Heart right ventricle (tissue), 16 donors: ENCODE measurements at regions not wholly inside any gene's neighbourhood (a gene's known extent, or its start where the extent isn't known, plus 50 kb on each side); places are given as distances from the start of the nearest gene placed in this dataset.
A peak's percentile ranks its signal among the peaks of the same experiment; 100 is the strongest.

ENCODE experiments used
- ATAC-seq, 8 donors: fragments of 200-7000 bp; cut with Tn5 transposase; one replicate each; pipeline ENCODE4 v1.9.1; 2020; ENCODE audit warnings: mild to moderate bottlenecking in 8 of 8, moderate library complexity in 8 of 8, moderate number of reproducible peaks in 1 of 8
- DNase-seq, 2 donors: peaks; one replicate each; pipeline ENCODE4 v3.0.0-alpha.2; 2020
- H3K27ac ChIP-seq, 10 donors: fragments of 200-600 bp; sonication (generic) in 2 of 10; one replicate each; pipeline versions ENCODE4 v1.5.0 to v1.8.0; 2020 to 2022; ENCODE audit warnings: mild to moderate bottlenecking in 3 of 10
- H3K27me3 ChIP-seq, 7 donors: fragments of 200-600 bp; one replicate each; pipeline ENCODE4 v1.8.0; 2021 to 2022; ENCODE audit warnings: mild to moderate bottlenecking in 2 of 7
- H3K36me3 ChIP-seq, 9 donors: fragments of 200-600 bp; sonication (generic) in 1 of 9; one replicate each; pipeline versions ENCODE4 v1.5.0 to v1.8.0; 2020 to 2022; ENCODE audit warnings: mild to moderate bottlenecking in 2 of 9
- H3K4me1 ChIP-seq, 9 donors: fragments of 200-600 bp; sonication (generic) in 1 of 9; one replicate each; pipeline versions ENCODE4 v1.5.0 to v1.8.0; 2020 to 2022; ENCODE audit warnings: mild to moderate bottlenecking in 4 of 9
- H3K4me3 ChIP-seq, 10 donors: fragments of 200-600 bp; sonication (generic) in 2 of 10; one replicate each; pipeline versions ENCODE4 v1.5.0 to v1.8.0; 2020 to 2022; ENCODE audit warnings: mild to moderate bottlenecking in 7 of 10, moderate library complexity in 2 of 10
- H3K9me3 ChIP-seq, 11 donors: fragments of 200-600 bp in 10 of 11; sonication (generic) in 2 of 11; one replicate each; pipeline versions ENCODE4 v1.5.0 to v1.8.0; 2013 to 2022; ENCODE audit warnings: mild to moderate bottlenecking in 2 of 11, control low read depth in 1 of 11, moderate library complexity in 1 of 11
- CTCF ChIP-seq, 9 donors: fragments of 200-600 bp; sonication (generic) in 2 of 9; IDR thresholded peaks; one replicate each; pipeline versions ENCODE4 v1.5.0 to v1.8.0; 2021 to 2022; ENCODE audit warnings: antibody characterized with exemption in 9 of 9, mild to moderate bottlenecking in 5 of 9, moderate library complexity in 1 of 9
- WGBS, 2 donors: extraction: QIAGEN DNeasy Blood & Tissue Kit; methylation state at CpG; one replicate each; pipeline ENCODE4 v1.1.7; 2013; ENCODE audit warnings: inconsistent platforms in 1 of 2; 5-methylcytosine and 5-hydroxymethylcytosine counted together
- intact Hi-C, 10 donors: fragments of 100-400 bp; cut with DNase I; formaldehyde crosslinking; loops; one replicate each; pipeline versions ENCODE4 v1.11.1 to v1.14.2; 2022
- donor health status: Arrhythmogenic right ventricular cardiomyopathy.
- donor health status: ischemic (EF 13 %, LVEDD 7.1; RV severe dilation, severe dysfunction).
- donor health status: healthy with polysubstance abuse.
- donor health status: DM: no; HTN: yes; CAD: no.
- donor health status: DM: no; HTN: no; CAD: no.
- donor health status: ischemic (EF 25% LVEDD 6.9; RV normal size, moderate dysfunction).
- donor health status: ischemic (EF 25% LVEDD 5.7; RV mildly dilated, moderate dysfunction).
- donor health status: healthy.
- donor health status: DM: yes; HTN: yes; CAD: no.
- donor health status: Ischemic cardiomyopathy.
- donor health status: ischemic (EF 35%, LVEDD 5.7; RV mildly dilated, moderate dysfunction).
- donor health status: nonischemic (EF 11% LVEDD 7.7; RV severe dilation, severe dysfunction).
- donor health status: DM: yes; HTN: yes; CAD: no.
- donor health status: PGD.
- donor health status: ischemic (EF 29% LVEDD 5.4; RV normal size, mild dysfunction).
- donor health status: nonischemic (EF 23%, LVEDD 6.1; RV moderate dilation, normal function).

- Histone ChIP-seq H3K9me3 (no peaks in the 10 kb centered on the region), H3K4me3 (no peak overlapping the region), H3K36me3 (no peaks in the 10 kb centered on the region), H3K27me3 (peaks cover 0 to 22% (median 11%) of the 10 kb centered on the region in 7 donors), H3K4me1 (peaks cover 0 to 31% (median 20%) of the 10 kb centered on the region in 9 donors), H3K27ac (no peak overlapping the region)
- TF ChIP-seq CTCF (IDR thresholded peaks at IDR 0.05): no peak
- 97 to 99% methylated on average over 2 of the region's 2 CpGs for WGBS, 2 donors
- DNase-seq (no peak), ATAC-seq (no peak)
- intact Hi-C loops: loop anchor here in 1 of 10 donors (10.0 kb wide), 1 partner anchor 71 kb away; a partner anchor contains a TSS
Measured at GRCh38 chr6:26213334-26214075, 126.3 kb downstream of the HFE start.

- DNase-seq (no peak), ATAC-seq (no peak)
- Histone ChIP-seq H3K27me3 (peaks cover 0 to 25% (median 11%) of the 10 kb centered on the region in 7 donors), H3K27ac (peak overlapping the region in 2 of 10 donors; percentile 88 to 92), H3K36me3 (no peaks in the 10 kb centered on the region), H3K9me3 (no peaks in the 10 kb centered on the region), H3K4me3 (peak overlapping the region in 9 of 10 donors; percentile 19 to 66 (median 58)), H3K4me1 (peaks cover 0 to 31% (median 20%) of the 10 kb centered on the region in 9 donors)
- TF ChIP-seq CTCF (IDR thresholded peaks at IDR 0.05): no peak
- intact Hi-C loops: loop anchor here in 3 of 10 donors (5.0 to 10.0 kb wide), 3 partner anchors 58 to 72 kb away; a partner anchor contains a TSS
- 22 to 32% methylated on average over 32 of the region's 32 CpGs for WGBS, 2 donors
Measured at GRCh38 chr6:26214803-26215584, 127.8 kb downstream of the HFE start.

DNA sequence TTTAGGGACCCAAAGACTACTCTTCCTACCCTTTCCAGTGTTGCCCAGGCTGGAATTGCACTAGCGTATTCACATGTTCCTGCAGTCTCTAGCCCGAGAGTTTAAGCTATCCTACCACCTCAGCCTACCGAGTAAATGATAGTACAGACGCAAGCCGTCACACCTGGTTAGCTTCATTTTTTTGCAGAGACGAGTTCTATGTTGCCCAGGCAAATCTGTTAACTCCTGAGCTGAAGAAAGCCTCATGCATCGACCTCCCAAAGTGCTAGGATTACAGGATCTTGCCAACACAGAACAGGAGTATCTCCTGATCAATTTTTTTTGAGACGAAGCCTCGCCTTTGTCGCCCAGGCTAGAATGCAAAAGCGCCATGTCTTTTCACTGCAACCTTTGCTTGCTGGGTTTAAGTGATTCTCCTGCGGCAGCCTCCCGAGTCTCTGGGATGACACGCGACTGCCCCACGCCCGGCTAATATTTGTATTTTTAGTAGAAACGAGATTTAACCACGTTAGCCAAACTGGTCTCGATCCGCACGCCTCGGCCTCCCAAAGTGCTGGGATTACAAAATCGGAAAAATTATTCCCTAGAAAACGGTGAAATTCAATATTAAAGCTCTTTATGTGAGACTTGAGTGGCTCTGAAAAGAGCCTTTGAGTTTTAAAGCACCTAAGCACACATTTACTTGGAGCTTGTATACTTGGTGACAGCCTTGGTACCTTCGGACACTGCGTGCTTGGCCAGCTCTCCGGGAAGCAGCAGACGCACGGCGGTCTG is 128.5 kb downstream of the HFE start:
- Histone ChIP-seq H3K4me1 (peaks cover 0 to 31% (median 20%) of the 10 kb centered on the region in 9 donors), H3K9me3 (no peaks in the 10 kb centered on the region), H3K27me3 (peaks cover 0 to 29% (median 11%) of the 10 kb centered on the region in 7 donors), H3K36me3 (no peaks in the 10 kb centered on the region), H3K27ac (peak overlapping the region in 9 of 10 donors; percentile 84 to 94 (median 88)), H3K4me3 (peak overlapping the region in 9 of 10 donors; percentile 19 to 66 (median 58))
- 1 to 2% methylated on average over 31 of the region's 31 CpGs for WGBS, 2 donors
- intact Hi-C loops: loop anchor here in 3 of 10 donors (5.0 to 10.0 kb wide), 3 partner anchors 58 to 72 kb away; a partner anchor contains a TSS
- ATAC-seq (peak; percentile 33 to 76 (median 60)), DNase-seq (no peak)
- no peak for TF ChIP-seq CTCF (IDR thresholded peaks at IDR 0.05)
